ENCODE measurements at regions not wholly inside any gene's neighbourhood (a gene's known extent, or its start where the extent isn't known, plus 50 kb on each side); places are given as distances from the start of the nearest gene placed in this dataset.

GRCh38 chr11:134478611-134479010 is 66.6 kb upstream of the B3GAT1 start:
- H2AFZ ChIP-seq (ENCODE audit: low read length) = no peak overlapping the region
- in situ Hi-C loops (cut with HindIII; ENCODE audit: extremely low pct_ligation_motif_present, low pct_unique_long_range_greater_than_20kb) = no loop called here
- ChIA-PET CTCF (ENCODE audit: low intra/inter-chr PET ratio, low total read pairs) (no interaction called here), POLR2A (no interaction called here)
- ATAC-seq (no peak), DNase-seq (ENCODE audit: low spot score) (no peak), FAIRE-seq (no peak)
- H4K20me1 ChIP-seq (ENCODE audit: insufficient read depth, low read length) = peaks cover 3% of the 10 kb centered on the region; the same call in 1 of the 2 replicates
- H3K9ac ChIP-seq (ENCODE audit: insufficient read depth, low read depth, low read length) = no peak overlapping the region
- no peak overlapping the region for H3K4me3 ChIP-seq (replicated peaks in 1 of 3; ENCODE audit: insufficient read depth in 1 of 3, low read depth in 2 of 3, low read length in 3 of 3)
- no TSS peak for BruUV-seq (replicated peaks)
- TF ChIP-seq, protein P1, sequence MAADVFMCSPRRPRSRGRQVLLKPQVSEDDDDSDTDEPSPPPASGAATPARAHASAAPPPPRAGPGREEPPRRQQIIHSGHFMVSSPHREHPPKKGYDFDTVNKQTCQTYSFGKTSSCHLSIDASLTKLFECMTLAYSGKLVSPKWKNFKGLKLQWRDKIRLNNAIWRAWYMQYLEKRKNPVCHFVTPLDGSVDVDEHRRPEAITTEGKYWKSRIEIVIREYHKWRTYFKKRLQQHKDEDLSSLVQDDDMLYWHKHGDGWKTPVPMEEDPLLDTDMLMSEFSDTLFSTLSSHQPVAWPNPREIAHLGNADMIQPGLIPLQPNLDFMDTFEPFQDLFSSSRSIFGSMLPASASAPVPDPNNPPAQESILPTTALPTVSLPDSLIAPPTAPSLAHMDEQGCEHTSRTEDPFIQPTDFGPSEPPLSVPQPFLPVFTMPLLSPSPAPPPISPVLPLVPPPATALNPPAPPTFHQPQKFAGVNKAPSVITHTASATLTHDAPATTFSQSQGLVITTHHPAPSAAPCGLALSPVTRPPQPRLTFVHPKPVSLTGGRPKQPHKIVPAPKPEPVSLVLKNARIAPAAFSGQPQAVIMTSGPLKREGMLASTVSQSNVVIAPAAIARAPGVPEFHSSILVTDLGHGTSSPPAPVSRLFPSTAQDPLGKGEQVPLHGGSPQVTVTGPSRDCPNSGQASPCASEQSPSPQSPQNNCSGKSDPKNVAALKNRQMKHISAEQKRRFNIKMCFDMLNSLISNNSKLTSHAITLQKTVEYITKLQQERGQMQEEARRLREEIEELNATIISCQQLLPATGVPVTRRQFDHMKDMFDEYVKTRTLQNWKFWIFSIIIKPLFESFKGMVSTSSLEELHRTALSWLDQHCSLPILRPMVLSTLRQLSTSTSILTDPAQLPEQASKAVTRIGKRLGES (CRISPR knock-in tag; IDR thresholded peaks at IDR 0.05; ENCODE audit: borderline replicate concordance) = no peak
- H3K9me3 ChIP-seq (ENCODE audit: low read length) = no peaks in the 10 kb centered on the region
- H3K79me2 ChIP-seq (ENCODE audit: insufficient read depth, low read length) = no peaks in the 10 kb centered on the region
- intact Hi-C loops (cut with micrococcal nuclease; ENCODE audit: unreplicated experiment) = no loop called here
- H3K27ac ChIP-seq (ENCODE audit: extremely low read length, insufficient read depth, low read length) = no peak overlapping the region
- no peak overlapping the region for H3K4me2 ChIP-seq (ENCODE audit: low read depth, low read length)
- H3K4me1 ChIP-seq (ENCODE audit: insufficient read depth, low read length) = no peaks in the 10 kb centered on the region
- no peaks in the 10 kb centered on the region for H3K36me3 ChIP-seq (replicated peaks in 1 of 2; ENCODE audit: control insufficient read depth in 1 of 2, insufficient read depth in 2 of 2, low read length in 2 of 2)
- 0% methylated on average over 2 of the region's 2 CpGs for WGBS (ENCODE audit: low lambda C conversion rate)
- H3K27me3 ChIP-seq (ENCODE audit: control insufficient read depth in 1 of 2, insufficient read depth in 2 of 2, low read length in 2 of 2) = peaks cover 1 to 3% of the 10 kb centered on the region in 2 experiments; a peak in 3 of 5 replicates

DNA sequence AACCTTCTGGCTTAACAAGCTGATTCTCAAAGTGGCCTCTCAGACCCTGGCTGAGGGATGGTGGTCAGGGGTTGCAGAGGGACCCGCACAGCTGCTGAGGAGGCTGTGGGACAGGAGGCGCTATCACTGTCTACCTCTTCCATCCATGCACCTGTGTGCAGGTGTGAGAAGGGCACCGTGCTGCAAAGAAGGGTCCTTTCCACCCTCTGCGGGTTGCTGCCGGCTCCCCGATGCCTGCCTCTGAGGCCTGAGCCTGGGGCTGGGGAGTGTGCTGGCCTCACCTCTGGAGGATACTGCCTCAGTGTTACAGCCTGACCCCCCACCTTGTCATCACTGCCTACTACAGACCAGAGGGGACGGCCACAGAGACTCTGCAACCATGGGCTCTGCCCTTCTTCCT is 66.1 kb upstream of the B3GAT1 start:
- ChIA-PET POLR2A (no interaction called here), CTCF (ENCODE audit: low intra/inter-chr PET ratio, low total read pairs) (no interaction called here)
- in situ Hi-C loops (cut with HindIII; ENCODE audit: extremely low pct_ligation_motif_present, low pct_unique_long_range_greater_than_20kb) (no loop called here), intact Hi-C loops (cut with micrococcal nuclease; ENCODE audit: unreplicated experiment) (no loop called here)
- Histone ChIP-seq H3K4me1 (ENCODE audit: insufficient read depth, low read length) (no peaks in the 10 kb centered on the region), H3K27me3 (ENCODE audit: control insufficient read depth in 1 of 2, insufficient read depth in 2 of 2, low read length in 2 of 2) (peaks cover 1 to 3% of the 10 kb centered on the region in 2 experiments; a peak in 3 of 5 replicates), H3K4me2 (ENCODE audit: low read depth, low read length) (no peak overlapping the region), H2AFZ (ENCODE audit: low read length) (no peak overlapping the region), H3K36me3 (replicated peaks in 1 of 2; ENCODE audit: control insufficient read depth in 1 of 2, insufficient read depth in 2 of 2, low read length in 2 of 2) (no peaks in the 10 kb centered on the region), H4K20me1 (ENCODE audit: insufficient read depth, low read length) (peaks cover 3% of the 10 kb centered on the region; the same call in 1 of the 2 replicates), H3K27ac (ENCODE audit: extremely low read length, insufficient read depth, low read length) (no peak overlapping the region), H3K9me3 (ENCODE audit: low read length) (no peaks in the 10 kb centered on the region), H3K9ac (ENCODE audit: insufficient read depth, low read depth, low read length) (no peak overlapping the region), H3K4me3 (replicated peaks in 1 of 3; ENCODE audit: insufficient read depth in 1 of 3, low read depth in 2 of 3, low read length in 3 of 3) (no peak overlapping the region), H3K79me2 (ENCODE audit: insufficient read depth, low read length) (no peaks in the 10 kb centered on the region)
- no TSS peak for BruUV-seq (replicated peaks)
- DNase-seq (ENCODE audit: low spot score) (no peak), FAIRE-seq (no peak), ATAC-seq (no peak)
- WGBS (ENCODE audit: low lambda C conversion rate) = 9% methylated on average over 1 of the region's 7 CpGs
- no peak for TF ChIP-seq ETV6 (CRISPR knock-in tag; conservative IDR thresholded peaks at IDR 0.05)
- TF ChIP-seq, protein P2, sequence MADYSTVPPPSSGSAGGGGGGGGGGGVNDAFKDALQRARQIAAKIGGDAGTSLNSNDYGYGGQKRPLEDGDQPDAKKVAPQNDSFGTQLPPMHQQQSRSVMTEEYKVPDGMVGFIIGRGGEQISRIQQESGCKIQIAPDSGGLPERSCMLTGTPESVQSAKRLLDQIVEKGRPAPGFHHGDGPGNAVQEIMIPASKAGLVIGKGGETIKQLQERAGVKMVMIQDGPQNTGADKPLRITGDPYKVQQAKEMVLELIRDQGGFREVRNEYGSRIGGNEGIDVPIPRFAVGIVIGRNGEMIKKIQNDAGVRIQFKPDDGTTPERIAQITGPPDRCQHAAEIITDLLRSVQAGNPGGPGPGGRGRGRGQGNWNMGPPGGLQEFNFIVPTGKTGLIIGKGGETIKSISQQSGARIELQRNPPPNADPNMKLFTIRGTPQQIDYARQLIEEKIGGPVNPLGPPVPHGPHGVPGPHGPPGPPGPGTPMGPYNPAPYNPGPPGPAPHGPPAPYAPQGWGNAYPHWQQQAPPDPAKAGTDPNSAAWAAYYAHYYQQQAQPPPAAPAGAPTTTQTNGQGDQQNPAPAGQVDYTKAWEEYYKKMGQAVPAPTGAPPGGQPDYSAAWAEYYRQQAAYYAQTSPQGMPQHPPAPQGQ (CRISPR knock-in tag; IDR thresholded peaks at IDR 0.05; ENCODE audit: borderline replicate concordance) = no peak
- TF ChIP-seq CREM (IDR thresholded peaks at IDR 0.05) = no peak
- no peak for TF ChIP-seq CREM (CRISPR knock-in tag; IDR thresholded peaks at IDR 0.05)
- TF ChIP-seq ZIK1 (CRISPR knock-in tag; IDR thresholded peaks at IDR 0.05; ENCODE audit: borderline replicate concordance, low read depth) = no peak
- no peak for TF ChIP-seq ATF7 (IDR thresholded peaks at IDR 0.05)
- no peak for TF ChIP-seq ATF7 (CRISPR knock-in tag; IDR thresholded peaks at IDR 0.05)
- TF ChIP-seq ZNF678 (CRISPR knock-in tag; IDR thresholded peaks at IDR 0.05) = no peak
- no peak for TF ChIP-seq ZNF383 (CRISPR knock-in tag; IDR thresholded peaks at IDR 0.05; ENCODE audit: borderline replicate concordance)
- no peak for TF ChIP-seq RXRA (CRISPR knock-in tag; IDR thresholded peaks at IDR 0.05)
- no peak for TF ChIP-seq ZNF431 (CRISPR knock-in tag; IDR thresholded peaks at IDR 0.05; ENCODE audit: borderline replicate concordance, low read depth)
- no peak for TF ChIP-seq ZFP36 (IDR thresholded peaks at IDR 0.05; ENCODE audit: borderline replicate concordance, low read depth, low read length, partially characterized antibody)
